ENCODE measurements at regions not wholly inside any gene's neighbourhood (a gene's known extent, or its start where the extent isn't known, plus 50 kb on each side); places are given as distances from the start of the nearest gene placed in this dataset.

GRCh38 chr11:29125606-29126005 lies 891.2 kb downstream of the KCNA4 start:
- no peak overlapping the region for H3K4me3 Mint-ChIP-seq
- no peaks in the 10 kb centered on the region for H3K36me3 Mint-ChIP-seq (ENCODE audit: low read depth)
- H3K27me3 Mint-ChIP-seq (ENCODE audit: low read depth) = peaks cover 3% of the 10 kb centered on the region
- DNase-seq (ENCODE audit: low read depth, low spot score) = no peak
- no peak for TF ChIP-seq CTCF (conservative IDR thresholded peaks at IDR 0.05)
- H3K9me3 Mint-ChIP-seq = no peaks in the 10 kb centered on the region
- peaks cover 13% of the 10 kb centered on the region for H3K4me1 Mint-ChIP-seq
- no peak overlapping the region for H3K27ac Mint-ChIP-seq (ENCODE audit: unreplicated experiment)

- H3K4me3 Mint-ChIP-seq = no peak overlapping the region
- H3K4me1 Mint-ChIP-seq = peaks cover 13% of the 10 kb centered on the region
- DNase-seq (ENCODE audit: low read depth, low spot score) = no peak
- no peak overlapping the region for H3K27ac Mint-ChIP-seq (ENCODE audit: unreplicated experiment)
- H3K9me3 Mint-ChIP-seq = no peaks in the 10 kb centered on the region
- H3K27me3 Mint-ChIP-seq (ENCODE audit: low read depth) = peaks cover 3% of the 10 kb centered on the region
- no peaks in the 10 kb centered on the region for H3K36me3 Mint-ChIP-seq (ENCODE audit: low read depth)
- TF ChIP-seq CTCF (conservative IDR thresholded peaks at IDR 0.05) = no peak
These were observed 892.4 kb downstream of the KCNA4 start for GRCh38 chr11:29124470-29124869.

GRCh38 chr11:29119707-29120618 lies 896.9 kb downstream of the KCNA4 start:
- H3K4me3 Mint-ChIP-seq = no peak overlapping the region
- H3K4me1 Mint-ChIP-seq = peaks cover 4% of the 10 kb centered on the region
- H3K27ac Mint-ChIP-seq (ENCODE audit: unreplicated experiment) = no peak overlapping the region
- peaks cover 3% of the 10 kb centered on the region for H3K27me3 Mint-ChIP-seq (ENCODE audit: low read depth)
- no peaks in the 10 kb centered on the region for H3K9me3 Mint-ChIP-seq
- TF ChIP-seq CTCF (conservative IDR thresholded peaks at IDR 0.05) = no peak
- no peaks in the 10 kb centered on the region for H3K36me3 Mint-ChIP-seq (ENCODE audit: low read depth)
- no peak for DNase-seq (ENCODE audit: low read depth, low spot score)

- no peak overlapping the region for H3K4me3 Mint-ChIP-seq
- no peak overlapping the region for H3K27ac Mint-ChIP-seq (ENCODE audit: unreplicated experiment)
- no peak for TF ChIP-seq CTCF (conservative IDR thresholded peaks at IDR 0.05)
- no peaks in the 10 kb centered on the region for H3K4me1 Mint-ChIP-seq
- no peaks in the 10 kb centered on the region for H3K9me3 Mint-ChIP-seq
- no peak for DNase-seq (ENCODE audit: low read depth, low spot score)
- no peaks in the 10 kb centered on the region for H3K36me3 Mint-ChIP-seq (ENCODE audit: low read depth)
- peaks cover 3% of the 10 kb centered on the region for H3K27me3 Mint-ChIP-seq (ENCODE audit: low read depth)
These were observed 897.7 kb downstream of the KCNA4 start for GRCh38 chr11:29119116-29119515.

- Mint-ChIP-seq H3K4me3 (no peak overlapping the region), H3K27me3 (ENCODE audit: low read depth) (no peaks in the 10 kb centered on the region), H3K9me3 (no peaks in the 10 kb centered on the region), H3K4me1 (no peaks in the 10 kb centered on the region), H3K36me3 (ENCODE audit: low read depth) (no peaks in the 10 kb centered on the region), H3K27ac (ENCODE audit: unreplicated experiment) (no peak overlapping the region)
- no peak for DNase-seq (ENCODE audit: low read depth, low spot score)
- no peak for TF ChIP-seq CTCF (conservative IDR thresholded peaks at IDR 0.05)
These were observed 915.9 kb downstream of the KCNA4 start for GRCh38 chr11:29100967-29101366.
